ENCODE measurements at regions not wholly inside any gene's neighbourhood (a gene's known extent, or its start where the extent isn't known, plus 50 kb on each side); places are given as distances from the start of the nearest gene placed in this dataset.
"Not testable (repeated sequence)": the region's sequence is repeated elsewhere in the genome, so short reads cannot be mapped to it uniquely, and the experiment has no call there.

- H3K27me3 ChIP-seq (ENCODE audit: low read length), result no peaks in the 10 kb centered on the region
- H3F3A ChIP-seq (ENCODE audit: low read length, unreplicated experiment), result no peaks in the 10 kb centered on the region
- ChIA-PET POLR2A (ENCODE audit: unreplicated experiment) (no interaction called here), CTCF (no interaction called here)
- peaks cover 32% of the 10 kb centered on the region for H3K4me1 ChIP-seq (ENCODE audit: insufficient read depth, low read length)
- TF ChIP-seq EZH2 (IDR thresholded peaks at IDR 0.05; ENCODE audit: low read length, unreplicated experiment) (no peak), EZH2phosphoT487 (IDR thresholded peaks at IDR 0.05; ENCODE audit: borderline replicate concordance, low read length) (no peak), CTCF (conservative IDR thresholded peaks at IDR 0.05; ENCODE audit: low read depth, low read length) (no peak)
- no peaks in the 10 kb centered on the region for H3K9me2 ChIP-seq (replicated peaks; ENCODE audit: low read length)
- no peak overlapping the region for H3K9ac ChIP-seq (ENCODE audit: low read length)
- H4K20me1 ChIP-seq (ENCODE audit: low read length), result no peaks in the 10 kb centered on the region
- H3K4me2 ChIP-seq (ENCODE audit: low read length), result no peak overlapping the region
- H3K27ac ChIP-seq (ENCODE audit: low read length), result no peak overlapping the region
- ATAC-seq (no peak), DNase-seq (no peak)
- no peak overlapping the region for H3K4me3 ChIP-seq (ENCODE audit: low read length)
- H3K9me3 ChIP-seq (ENCODE audit: low read length), result no peaks in the 10 kb centered on the region
- no TSS peak for BruUV-seq (replicated peaks)
- H3K36me3 ChIP-seq (ENCODE audit: low read depth, low read length), result no peaks in the 10 kb centered on the region
- intact Hi-C loops (cut with micrococcal nuclease), result loop anchor here (10.0 kb wide), 1 partner anchor 46 kb away; no protein-coding TSS in a partner anchor
- H3K79me2 ChIP-seq (ENCODE audit: low read length), result no peaks in the 10 kb centered on the region
- H2AFZ ChIP-seq (ENCODE audit: low read length), result no peak overlapping the region
Observed at GRCh38 chr10:4240608-4241197, 455.7 kb upstream of the KLF6 start.

- Histone ChIP-seq H4K20me1 (ENCODE audit: low read length) (no peaks in the 10 kb centered on the region), H3K79me2 (ENCODE audit: low read length) (no peaks in the 10 kb centered on the region), H3K9me3 (ENCODE audit: low read length) (no peaks in the 10 kb centered on the region), H2AFZ (ENCODE audit: low read length) (no peak overlapping the region), H3K4me3 (ENCODE audit: low read length) (no peak overlapping the region), H3K4me2 (ENCODE audit: low read length) (no peak overlapping the region), H3K4me1 (ENCODE audit: insufficient read depth, low read length) (peaks cover 29% of the 10 kb centered on the region), H3K36me3 (ENCODE audit: low read depth, low read length) (no peaks in the 10 kb centered on the region), H3K9me2 (replicated peaks; ENCODE audit: low read length) (no peaks in the 10 kb centered on the region), H3K27ac (ENCODE audit: low read length) (no peak overlapping the region), H3F3A (ENCODE audit: low read length, unreplicated experiment) (no peaks in the 10 kb centered on the region), H3K27me3 (ENCODE audit: low read length) (no peaks in the 10 kb centered on the region), H3K9ac (ENCODE audit: low read length) (no peak overlapping the region)
- ATAC-seq (no peak), DNase-seq (no peak)
- CTCF ChIA-PET, result no interaction called here
- POLR2A ChIA-PET (ENCODE audit: unreplicated experiment), result no interaction called here
- no TSS peak for BruUV-seq (replicated peaks)
- TF ChIP-seq EZH2 (IDR thresholded peaks at IDR 0.05; ENCODE audit: low read length, unreplicated experiment) (no peak), CTCF (conservative IDR thresholded peaks at IDR 0.05; ENCODE audit: low read depth, low read length) (no peak), EZH2phosphoT487 (IDR thresholded peaks at IDR 0.05; ENCODE audit: borderline replicate concordance, low read length) (no peak)
- intact Hi-C loops (cut with micrococcal nuclease), result no loop called here
Observed at GRCh38 chr10:4239186-4239585, 454.2 kb upstream of the KLF6 start.

GRCh38 chr10:4236905-4237304, 451.9 kb upstream of the KLF6 start:
- H3K4me1 ChIP-seq (ENCODE audit: insufficient read depth, low read length); POLR2A ChIA-PET (ENCODE audit: unreplicated experiment); H3F3A ChIP-seq (ENCODE audit: low read length, unreplicated experiment); intact Hi-C loops (cut with micrococcal nuclease); H3K9me2 ChIP-seq (replicated peaks; ENCODE audit: low read length); BruUV-seq (replicated peaks); H3K4me3 ChIP-seq (ENCODE audit: low read length); CTCF ChIA-PET; H3K4me2 ChIP-seq (ENCODE audit: low read length); H3K27me3 ChIP-seq (ENCODE audit: low read length); H2AFZ ChIP-seq (ENCODE audit: low read length); H3K9ac ChIP-seq (ENCODE audit: low read length); H3K9me3 ChIP-seq (ENCODE audit: low read length); H3K36me3 ChIP-seq (ENCODE audit: low read depth, low read length); DNase-seq; ATAC-seq; H3K27ac ChIP-seq (ENCODE audit: low read length); H3K79me2 ChIP-seq (ENCODE audit: low read length); H4K20me1 ChIP-seq (ENCODE audit: low read length): not testable (repeated sequence)

Data from PC-3 (cell line).